Gastrocnemius medialis (tissue), 4 donors: ENCODE measurements at regions not wholly inside any gene's neighbourhood (a gene's known extent, or its start where the extent isn't known, plus 50 kb on each side); places are given as distances from the start of the nearest gene placed in this dataset.

Source experiments
- ATAC-seq, 2 donors: fragments of 150-250 bp; one replicate each; pipeline ENCODE4 v1.9.1; 2016
- DNase-seq, 2 donors: peaks; one replicate each; pipeline ENCODE4 v3.0.0-alpha.2; 2019
- H3K27ac ChIP-seq, 4 donors: fragments of 200-600 bp; sonication (generic); 1 replicate in 1 of 4; 2 replicates in 3 of 4; pipeline ENCODE4 v1.5.1; 2016 to 2018; ENCODE audit warnings: mild to moderate bottlenecking in 2 of 4, moderate library complexity in 1 of 4
- H3K27me3 ChIP-seq, 3 donors: fragments of 200-600 bp; sonication (generic) in 2 of 3; 1 replicate in 1 of 3; 2 replicates in 2 of 3; pipeline versions ENCODE4 v1.5.1 to v1.6.0; 2016 to 2019; ENCODE audit warnings: mild to moderate bottlenecking in 1 of 3, moderate library complexity in 1 of 3
- H3K36me3 ChIP-seq, 2 donors: fragments of 200-600 bp; sonication (generic) in 1 of 2; one replicate each; pipeline ENCODE4 v1.5.1; 2017 to 2018
- H3K4me1 ChIP-seq, 2 donors: fragments of 200-600 bp; sonication (generic) in 1 of 2; one replicate each; pipeline ENCODE4 v1.5.1; 2016 to 2017; ENCODE audit warnings: mild to moderate bottlenecking in 2 of 2
- H3K4me3 ChIP-seq, 4 donors: fragments of 200-600 bp; sonication (generic) in 3 of 4; 1 replicate in 1 of 4; 2 replicates in 3 of 4; pipeline ENCODE4 v1.5.1; 2016 to 2019; ENCODE audit warnings: mild to moderate bottlenecking in 2 of 4
- H3K9me3 ChIP-seq, 3 donors: fragments of 200-600 bp; sonication (generic) in 2 of 3; 1 replicate in 1 of 3; 2 replicates in 2 of 3; pipeline ENCODE4 v1.5.1; 2016 to 2019
- POLR2A ChIP-seq, 2 donors: fragments of 450-650 bp; IDR thresholded peaks; one replicate each; pipeline ENCODE4 v1.6.1; 2017; ENCODE audit warnings: antibody characterized with exemption in 2 of 2, mild to moderate bottlenecking in 2 of 2, moderate library complexity in 2 of 2
- in situ Hi-C, 4 donors: fragments of 200-750 bp; cut with MboI; loops; one replicate each; pipeline versions ENCODE4 v1.15.0 to v1.8.0; 2017; ENCODE audit warnings: low sequenced_read_pairs in 4 of 4
- intact Hi-C: fragments of 100-400 bp; cut with DNase I; formaldehyde crosslinking; loops from one replicate; pipeline ENCODE4 v1.15.1; 2023; ENCODE audit warnings: low total_unique reads
- TF ChIP-seq, protein P1 (sequence below), 5 experiments: fragments of 450-650 bp in 3 of 5; fragments of 200-600 bp in 2 of 5; sonication (generic) in 2 of 5; IDR thresholded peaks in 4 of 5; conservative IDR thresholded peaks in 1 of 5; 1 replicate in 4 of 5; 2 replicates in 1 of 5; pipeline ENCODE4 v1.5.1; 2016 to 2019; ENCODE audit warnings: antibody characterized with exemption in 5 of 5, mild to moderate bottlenecking in 3 of 5, moderate library complexity in 3 of 5

DNA sequence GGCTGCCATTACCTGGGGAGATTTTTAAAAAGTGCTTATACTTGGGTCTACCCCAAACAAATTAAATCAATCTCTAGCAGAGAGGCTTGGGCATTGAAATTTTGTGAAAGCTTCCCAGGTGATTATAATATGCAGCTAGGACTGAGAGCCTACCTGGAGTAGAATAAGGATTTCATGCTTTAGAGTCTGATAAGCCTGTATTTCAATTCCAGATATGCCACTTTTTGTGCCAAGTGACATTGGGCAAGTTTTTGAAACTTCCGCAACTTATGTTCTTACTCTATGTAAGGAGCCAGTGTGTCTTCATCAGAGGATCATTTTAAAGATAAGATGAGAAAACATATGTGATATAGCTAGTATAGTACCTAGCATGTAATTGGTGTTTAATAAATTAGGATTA is 159.8 kb upstream of the LRIG3 start:
- Histone ChIP-seq H3K4me3 (no peak overlapping the region), H3K9me3 (no peaks in the 10 kb centered on the region), H3K4me1 (no peaks in the 10 kb centered on the region), H3K36me3 (no peaks in the 10 kb centered on the region), H3K27ac (no peak overlapping the region), H3K27me3 (peaks cover 0 to 2% (median 0%) of the 10 kb centered on the region in 3 donors)
- ATAC-seq (no peak), DNase-seq (no peak)
- intact Hi-C loops (no loop called here), in situ Hi-C loops (no loop called here)
- TF ChIP-seq, protein P1, sequence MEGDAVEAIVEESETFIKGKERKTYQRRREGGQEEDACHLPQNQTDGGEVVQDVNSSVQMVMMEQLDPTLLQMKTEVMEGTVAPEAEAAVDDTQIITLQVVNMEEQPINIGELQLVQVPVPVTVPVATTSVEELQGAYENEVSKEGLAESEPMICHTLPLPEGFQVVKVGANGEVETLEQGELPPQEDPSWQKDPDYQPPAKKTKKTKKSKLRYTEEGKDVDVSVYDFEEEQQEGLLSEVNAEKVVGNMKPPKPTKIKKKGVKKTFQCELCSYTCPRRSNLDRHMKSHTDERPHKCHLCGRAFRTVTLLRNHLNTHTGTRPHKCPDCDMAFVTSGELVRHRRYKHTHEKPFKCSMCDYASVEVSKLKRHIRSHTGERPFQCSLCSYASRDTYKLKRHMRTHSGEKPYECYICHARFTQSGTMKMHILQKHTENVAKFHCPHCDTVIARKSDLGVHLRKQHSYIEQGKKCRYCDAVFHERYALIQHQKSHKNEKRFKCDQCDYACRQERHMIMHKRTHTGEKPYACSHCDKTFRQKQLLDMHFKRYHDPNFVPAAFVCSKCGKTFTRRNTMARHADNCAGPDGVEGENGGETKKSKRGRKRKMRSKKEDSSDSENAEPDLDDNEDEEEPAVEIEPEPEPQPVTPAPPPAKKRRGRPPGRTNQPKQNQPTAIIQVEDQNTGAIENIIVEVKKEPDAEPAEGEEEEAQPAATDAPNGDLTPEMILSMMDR (IDR thresholded peaks at IDR 0.05 in 4 of 5, conservative IDR thresholded peaks at IDR 0.05 in 1 of 5), result no peak
- no peak for TF ChIP-seq POLR2A (IDR thresholded peaks at IDR 0.05)

GRCh38 chr12:59079472-59079871 is 159.2 kb upstream of the LRIG3 start:
- Histone ChIP-seq H3K27me3 (peaks cover 0 to 2% (median 0%) of the 10 kb centered on the region in 3 donors), H3K4me3 (no peak overlapping the region), H3K4me1 (no peaks in the 10 kb centered on the region), H3K36me3 (no peaks in the 10 kb centered on the region), H3K9me3 (no peaks in the 10 kb centered on the region), H3K27ac (no peak overlapping the region)
- TF ChIP-seq, protein P1 (IDR thresholded peaks at IDR 0.05 in 4 of 5, conservative IDR thresholded peaks at IDR 0.05 in 1 of 5), result no peak
- TF ChIP-seq POLR2A (IDR thresholded peaks at IDR 0.05), result no peak
- in situ Hi-C loops (no loop called here), intact Hi-C loops (no loop called here)
- DNase-seq (no peak), ATAC-seq (no peak)

DNA sequence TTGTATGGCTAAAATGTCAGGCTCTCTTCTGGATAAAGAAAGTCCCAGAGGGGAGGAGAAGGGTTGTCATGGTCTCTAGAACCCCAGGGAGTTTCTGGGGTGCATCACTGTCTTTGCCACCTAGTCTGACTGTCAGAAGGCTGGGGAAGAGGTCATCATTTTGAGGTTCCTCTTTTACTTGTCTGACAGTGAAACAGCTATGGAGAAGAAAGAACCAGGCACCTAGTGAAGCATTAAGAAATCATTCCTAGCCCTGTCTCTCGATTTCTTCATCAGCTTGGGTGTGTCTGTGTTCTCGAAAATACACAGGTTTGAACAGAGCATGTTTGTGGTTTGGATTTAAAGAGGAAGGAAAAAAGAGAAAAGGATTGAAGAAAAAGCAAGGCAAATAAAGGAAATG is 158.7 kb upstream of the LRIG3 start:
- intact Hi-C loops, result no loop called here
- no peak for DNase-seq
- H3K9me3 ChIP-seq, result no peaks in the 10 kb centered on the region
- H3K27ac ChIP-seq, result no peak overlapping the region
- H3K36me3 ChIP-seq, result no peaks in the 10 kb centered on the region
- H3K4me1 ChIP-seq, result no peaks in the 10 kb centered on the region
- in situ Hi-C loops, result no loop called here
- H3K27me3 ChIP-seq, result peaks cover 0 to 2% (median 0%) of the 10 kb centered on the region in 3 donors
- TF ChIP-seq, protein P1 (IDR thresholded peaks at IDR 0.05 in 4 of 5, conservative IDR thresholded peaks at IDR 0.05 in 1 of 5), result no peak
- no peak for TF ChIP-seq POLR2A (IDR thresholded peaks at IDR 0.05)
- no peak for ATAC-seq
- H3K4me3 ChIP-seq, result no peak overlapping the region

GRCh38 chr12:59077575-59078426 is 157.5 kb upstream of the LRIG3 start:
- Histone ChIP-seq H3K27ac (no peak overlapping the region), H3K4me3 (no peak overlapping the region), H3K36me3 (no peaks in the 10 kb centered on the region), H3K9me3 (no peaks in the 10 kb centered on the region), H3K27me3 (no peaks in the 10 kb centered on the region), H3K4me1 (no peaks in the 10 kb centered on the region)
- in situ Hi-C loops (no loop called here), intact Hi-C loops (no loop called here)
- TF ChIP-seq, protein P1 (IDR thresholded peaks at IDR 0.05 in 4 of 5, conservative IDR thresholded peaks at IDR 0.05 in 1 of 5), result no peak
- no peak for TF ChIP-seq POLR2A (IDR thresholded peaks at IDR 0.05)
- ATAC-seq (no peak), DNase-seq (no peak)
